B cell (primary cell): ENCODE measurements at regions not wholly inside any gene's neighbourhood (a gene's known extent, or its start where the extent isn't known, plus 50 kb on each side); places are given as distances from the start of the nearest gene placed in this dataset.

Experiments used
- EZH2 ChIP-seq: IDR thresholded peaks from 2 replicates; pipeline ENCODE4 v1.6.1; 2012; ENCODE audit warnings: borderline replicate concordance, low read depth, mild to moderate bottlenecking, moderate library complexity, low read length; ENCODE audit not compliant: insufficient read depth, poor library complexity, severe bottlenecking
- TF ChIP-seq, protein P1 (sequence below): fragments of 200-600 bp; IDR thresholded peaks from one replicate; pipeline ENCODE4 v1.8.0; 2022; ENCODE audit warnings: antibody characterized with exemption, mild to moderate bottlenecking

DNA sequence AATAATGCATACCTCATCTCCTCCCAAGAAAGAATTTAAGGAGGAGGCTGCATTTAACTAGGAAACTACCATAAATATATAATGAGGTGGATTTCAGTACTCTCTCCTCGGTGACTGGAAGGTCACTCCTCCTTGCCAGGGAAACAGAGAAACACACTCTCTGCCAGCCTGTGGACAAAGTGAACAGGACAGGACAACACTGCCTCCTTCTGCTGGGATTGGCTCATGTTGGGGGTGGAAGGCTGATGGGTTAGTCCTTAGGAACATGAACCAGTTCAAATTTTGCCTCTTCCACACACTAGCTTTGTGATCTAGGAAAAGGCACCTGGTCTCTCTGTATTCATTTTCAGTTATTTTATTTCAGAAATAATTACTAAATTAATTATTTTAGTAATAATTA is 50.6 kb upstream of the STEAP4 start:
- TF ChIP-seq, protein P1, sequence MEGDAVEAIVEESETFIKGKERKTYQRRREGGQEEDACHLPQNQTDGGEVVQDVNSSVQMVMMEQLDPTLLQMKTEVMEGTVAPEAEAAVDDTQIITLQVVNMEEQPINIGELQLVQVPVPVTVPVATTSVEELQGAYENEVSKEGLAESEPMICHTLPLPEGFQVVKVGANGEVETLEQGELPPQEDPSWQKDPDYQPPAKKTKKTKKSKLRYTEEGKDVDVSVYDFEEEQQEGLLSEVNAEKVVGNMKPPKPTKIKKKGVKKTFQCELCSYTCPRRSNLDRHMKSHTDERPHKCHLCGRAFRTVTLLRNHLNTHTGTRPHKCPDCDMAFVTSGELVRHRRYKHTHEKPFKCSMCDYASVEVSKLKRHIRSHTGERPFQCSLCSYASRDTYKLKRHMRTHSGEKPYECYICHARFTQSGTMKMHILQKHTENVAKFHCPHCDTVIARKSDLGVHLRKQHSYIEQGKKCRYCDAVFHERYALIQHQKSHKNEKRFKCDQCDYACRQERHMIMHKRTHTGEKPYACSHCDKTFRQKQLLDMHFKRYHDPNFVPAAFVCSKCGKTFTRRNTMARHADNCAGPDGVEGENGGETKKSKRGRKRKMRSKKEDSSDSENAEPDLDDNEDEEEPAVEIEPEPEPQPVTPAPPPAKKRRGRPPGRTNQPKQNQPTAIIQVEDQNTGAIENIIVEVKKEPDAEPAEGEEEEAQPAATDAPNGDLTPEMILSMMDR, result no peak
- TF ChIP-seq EZH2, result no peak
